Retinal pigment epithelial cell (primary cell): ENCODE measurements at regions not wholly inside any gene's neighbourhood (a gene's known extent, or its start where the extent isn't known, plus 50 kb on each side); places are given as distances from the start of the nearest gene placed in this dataset.

ENCODE experiments used
- DNase-seq: peaks from one replicate; pipeline ENCODE4 v3.0.0-alpha.2; 2010; ENCODE audit warnings: low read depth
- H3K4me3 ChIP-seq: 2 replicates; pipeline ENCODE4 v1.5.1; 2011; ENCODE audit warnings: mild to moderate bottlenecking, low read length, control low read depth, moderate library complexity
- CTCF ChIP-seq: conservative IDR thresholded peaks from 2 replicates; pipeline ENCODE4 v1.5.1; 2011; ENCODE audit warnings: low read depth, low read length, control low read depth, inconsistent platforms

DNA sequence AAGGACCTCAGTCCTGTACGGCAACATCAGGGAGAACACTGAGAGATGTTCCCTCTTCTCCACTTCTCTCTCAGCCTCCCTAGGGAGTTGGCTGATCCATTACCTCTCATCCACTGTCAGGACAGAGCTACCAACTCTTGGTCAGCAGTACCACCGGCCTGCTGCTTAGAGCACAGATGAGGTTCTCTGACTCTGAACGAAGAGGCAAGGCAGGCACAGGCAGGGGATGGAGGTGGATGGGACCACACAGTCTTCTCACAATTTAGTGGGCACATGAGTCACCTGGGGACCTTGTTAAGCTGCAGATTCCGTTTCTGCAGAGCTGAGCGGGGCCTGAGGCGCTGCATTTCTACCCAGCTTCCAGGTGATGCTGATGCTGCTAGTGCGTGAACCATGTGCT, 128.6 kb upstream of the CCL2 start:
- no peak for TF ChIP-seq CTCF
- DNase-seq = no peak
- no peak overlapping the region for H3K4me3 ChIP-seq

GRCh38 chr17:34126965-34127364, 128.1 kb upstream of the CCL2 start:
- DNase-seq = no peak
- H3K4me3 ChIP-seq = no peak overlapping the region
- no peak for TF ChIP-seq CTCF

DNA sequence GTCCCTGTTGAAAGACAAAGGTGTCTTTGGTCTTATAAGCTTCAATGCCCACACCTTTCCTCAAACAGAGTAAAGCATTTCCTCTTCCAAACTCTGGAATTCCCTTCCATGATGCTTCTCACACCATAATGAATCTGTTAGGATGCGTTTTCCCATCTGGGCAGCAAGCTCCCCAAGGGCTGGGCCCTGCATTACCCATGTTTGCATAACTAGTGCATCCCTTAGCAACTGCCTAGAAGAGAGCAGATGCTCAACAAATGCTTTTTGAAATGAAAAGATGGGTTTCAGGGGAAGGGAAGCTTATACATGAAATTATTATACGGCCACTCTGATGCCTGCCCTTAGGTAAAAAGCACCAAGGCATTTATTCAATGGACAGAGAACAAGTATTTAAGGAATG, 124.5 kb upstream of the CCL2 start:
- no peak for DNase-seq
- no peak overlapping the region for H3K4me3 ChIP-seq
- no peak for TF ChIP-seq CTCF

- TF ChIP-seq CTCF = no peak
- no peak overlapping the region for H3K4me3 ChIP-seq
- no peak for DNase-seq
Measured at GRCh38 chr17:34131386-34131785, 123.7 kb upstream of the CCL2 start.

- no peak for DNase-seq
- no peak overlapping the region for H3K4me3 ChIP-seq
Measured at GRCh38 chr17:34133350-34133749, 121.7 kb upstream of the CCL2 start.

DNA sequence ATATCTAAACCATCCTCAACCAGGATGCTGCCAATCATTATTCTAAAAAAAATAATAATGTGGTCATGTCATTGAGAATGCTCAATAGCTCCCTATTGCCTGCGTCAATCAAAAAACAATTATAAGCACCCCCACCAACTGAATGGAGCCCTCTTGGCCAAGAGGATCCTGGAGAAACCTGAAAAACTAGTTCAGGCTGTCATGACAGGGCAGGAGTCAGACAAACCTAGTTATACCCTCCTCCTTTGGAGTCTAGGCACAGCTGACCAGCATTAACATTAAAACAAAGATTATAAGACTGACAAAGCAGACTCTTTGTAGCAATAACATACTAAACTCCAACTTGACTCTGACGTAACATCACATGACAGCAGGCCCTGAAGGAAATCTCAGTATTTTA, 119.2 kb upstream of the CCL2 start:
- H3K4me3 ChIP-seq = no peak overlapping the region
- no peak for DNase-seq
- TF ChIP-seq CTCF = no peak

More at GRCh38 chr17:34133350-34133749, 121.7 kb upstream of the CCL2 start:
- TF ChIP-seq CTCF = no peak

DNA sequence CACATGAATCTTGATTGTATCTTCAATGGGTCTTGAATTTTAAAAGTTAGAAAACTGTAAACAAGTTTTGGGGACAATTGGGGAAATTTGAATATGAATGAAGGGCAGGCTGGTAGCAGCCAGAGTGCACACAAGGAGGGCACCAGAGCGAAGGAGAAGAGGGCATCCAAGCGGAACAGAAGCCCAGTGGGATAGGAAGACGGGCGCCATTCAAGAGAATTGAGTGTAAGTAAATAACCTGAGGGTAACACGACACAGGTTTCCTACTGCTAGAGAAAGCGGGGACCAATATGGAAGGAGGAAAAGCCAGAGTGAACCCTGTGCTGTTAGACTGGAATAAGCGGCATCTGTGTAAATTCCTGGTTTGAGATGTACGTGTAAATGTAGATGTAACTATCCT, 115.1 kb upstream of the CCL2 start:
- no peak for TF ChIP-seq CTCF

More for the DNA sequence above, 115.1 kb upstream of the CCL2 start:
- no peak for DNase-seq
- H3K4me3 ChIP-seq = no peak overlapping the region
